ENCODE measurements at regions not wholly inside any gene's neighbourhood (a gene's known extent, or its start where the extent isn't known, plus 50 kb on each side); places are given as distances from the start of the nearest gene placed in this dataset.

GRCh38 chr1:157399343-157399983 lies 152.9 kb downstream of the FCRL5 start:
- Mint-ChIP-seq H3K27me3 (peaks cover 69% of the 10 kb centered on the region), H3K27ac (no peak overlapping the region), H3K36me3 (ENCODE audit: insufficient read depth) (no peaks in the 10 kb centered on the region), H3K4me3 (ENCODE audit: low read depth) (no peak overlapping the region), H3K4me1 (ENCODE audit: low read depth) (peaks cover 33% of the 10 kb centered on the region), H3K9me3 (ENCODE audit: low read depth) (no peaks in the 10 kb centered on the region)
- TF ChIP-seq CTCF (IDR thresholded peaks at IDR 0.05; ENCODE audit: unreplicated experiment), result no peak
- no peak for DNase-seq (ENCODE audit: low spot score, unreplicated experiment)

- no peak overlapping the region for H3K4me3 Mint-ChIP-seq (ENCODE audit: low read depth)
- H3K9me3 Mint-ChIP-seq (ENCODE audit: low read depth), result peaks cover 7% of the 10 kb centered on the region
- peaks cover 60% of the 10 kb centered on the region for H3K27me3 Mint-ChIP-seq
- H3K4me1 Mint-ChIP-seq (ENCODE audit: low read depth), result no peaks in the 10 kb centered on the region
- DNase-seq (ENCODE audit: low spot score, unreplicated experiment), result no peak
- TF ChIP-seq CTCF (IDR thresholded peaks at IDR 0.05; ENCODE audit: unreplicated experiment), result no peak
- H3K36me3 Mint-ChIP-seq (ENCODE audit: insufficient read depth), result no peaks in the 10 kb centered on the region
- no peak overlapping the region for H3K27ac Mint-ChIP-seq
These were observed 161.7 kb downstream of the FCRL5 start for GRCh38 chr1:157390651-157391050.

GRCh38 chr1:157388057-157388456 lies 164.3 kb downstream of the FCRL5 start:
- DNase-seq (ENCODE audit: low spot score, unreplicated experiment), result no peak
- Mint-ChIP-seq H3K36me3 (ENCODE audit: insufficient read depth) (no peaks in the 10 kb centered on the region), H3K27ac (no peak overlapping the region), H3K4me1 (ENCODE audit: low read depth) (no peaks in the 10 kb centered on the region), H3K9me3 (ENCODE audit: low read depth) (peaks cover 4% of the 10 kb centered on the region), H3K27me3 (peaks cover 43% of the 10 kb centered on the region), H3K4me3 (ENCODE audit: low read depth) (no peak overlapping the region)
- TF ChIP-seq CTCF (IDR thresholded peaks at IDR 0.05; ENCODE audit: unreplicated experiment), result no peak

GRCh38 chr1:157384258-157384657 lies 168.1 kb downstream of the FCRL5 start:
- H3K36me3 Mint-ChIP-seq (ENCODE audit: insufficient read depth), result no peaks in the 10 kb centered on the region
- H3K27me3 Mint-ChIP-seq, result peaks cover 20% of the 10 kb centered on the region
- peaks cover 4% of the 10 kb centered on the region for H3K9me3 Mint-ChIP-seq (ENCODE audit: low read depth)
- no peak overlapping the region for H3K4me3 Mint-ChIP-seq (ENCODE audit: low read depth)
- H3K27ac Mint-ChIP-seq, result no peak overlapping the region
- no peaks in the 10 kb centered on the region for H3K4me1 Mint-ChIP-seq (ENCODE audit: low read depth)
- no peak for DNase-seq (ENCODE audit: low spot score, unreplicated experiment)
- no peak for TF ChIP-seq CTCF (IDR thresholded peaks at IDR 0.05; ENCODE audit: unreplicated experiment)

GRCh38 chr1:157382351-157382750 lies 170.0 kb downstream of the FCRL5 start:
- H3K4me1 Mint-ChIP-seq (ENCODE audit: low read depth), result no peaks in the 10 kb centered on the region
- H3K27ac Mint-ChIP-seq, result no peak overlapping the region
- H3K36me3 Mint-ChIP-seq (ENCODE audit: insufficient read depth), result no peaks in the 10 kb centered on the region

More at GRCh38 chr1:157382351-157382750, 170.0 kb downstream of the FCRL5 start:
- no peaks in the 10 kb centered on the region for H3K9me3 Mint-ChIP-seq (ENCODE audit: low read depth)
- no peak for DNase-seq (ENCODE audit: low spot score, unreplicated experiment)
- peaks cover 20% of the 10 kb centered on the region for H3K27me3 Mint-ChIP-seq
- no peak overlapping the region for H3K4me3 Mint-ChIP-seq (ENCODE audit: low read depth)
- no peak for TF ChIP-seq CTCF (IDR thresholded peaks at IDR 0.05; ENCODE audit: unreplicated experiment)

Measured in progenitor cell of endocrine pancreas (in vitro differentiated cells).